ENCODE measurements at regions not wholly inside any gene's neighbourhood (a gene's known extent, or its start where the extent isn't known, plus 50 kb on each side); places are given as distances from the start of the nearest gene placed in this dataset.

GRCh38 chr17:34203018-34203638, 52.0 kb upstream of the CCL2 start:
- no peak for DNase-seq

GRCh38 chr17:34204402-34204801, 50.7 kb upstream of the CCL2 start:
- DNase-seq: no peak
